SK-N-MC (cell line): ENCODE measurements at regions not wholly inside any gene's neighbourhood (a gene's known extent, or its start where the extent isn't known, plus 50 kb on each side); places are given as distances from the start of the nearest gene placed in this dataset.
"Not testable (repeated sequence)": the region's sequence is repeated elsewhere in the genome, so short reads cannot be mapped to it uniquely, and the experiment has no call there.

Experiments used
- DNase-seq: peaks from one replicate; pipeline ENCODE4 v3.0.0-alpha.2; 2011; ENCODE audit warnings: low read depth, low spot score
- H3K27ac ChIP-seq: fragments of 200-600 bp; sonication (generic); 2 replicates; pipeline ENCODE4 v1.5.1; 2016; ENCODE audit warnings: mixed run types
- H3K36me3 ChIP-seq: fragments of 200-600 bp; sonication (generic); 2 replicates; pipeline ENCODE4 v1.6.1; 2017; ENCODE audit warnings: antibody characterized with exemption, low read length, mixed read lengths; ENCODE audit not compliant: insufficient read depth
- H3K4me3 ChIP-seq: fragments of 200-600 bp; sonication (generic); 2 replicates; pipeline ENCODE4 v1.5.1; 2016
- H3K9ac ChIP-seq: fragments of 200-600 bp; sonication (generic); 2 replicates; pipeline ENCODE4 v1.8.0; 2017; ENCODE audit warnings: mixed run types, mixed read lengths; ENCODE audit not compliant: insufficient read length
- H3K9me3 ChIP-seq: fragments of 200-600 bp; sonication (generic); 2 replicates; pipeline ENCODE4 v1.6.1; 2017; ENCODE audit warnings: low read depth, mild to moderate bottlenecking, antibody characterized with exemption, low read length, moderate library complexity, mixed read lengths
- EZH2 ChIP-seq: fragments of 200-600 bp; sonication (generic); IDR thresholded peaks from one replicate; pipeline ENCODE4 v1.6.1; 2017; ENCODE audit warnings: antibody characterized with exemption
- FOXP2 ChIP-seq: optimal IDR thresholded peaks from 2 replicates; pipeline ENCODE3; 2011; ENCODE audit warnings: mild to moderate bottlenecking, moderate library complexity; ENCODE audit not compliant: insufficient read depth; ENCODE audit errors: extremely low read length, control extremely low read depth
- POLR2AphosphoS5 ChIP-seq: IDR thresholded peaks from 2 replicates; pipeline ENCODE4 v1.6.1; 2012; ENCODE audit warnings: mild to moderate bottlenecking, low read depth, low read length, borderline replicate concordance

- Histone ChIP-seq H3K4me3 (no peak overlapping the region), H3K36me3 (no peaks in the 10 kb centered on the region), H3K9me3 (no peaks in the 10 kb centered on the region), H3K27ac (no peak overlapping the region), H3K9ac (no peak overlapping the region)
- DNase-seq = no peak
- TF ChIP-seq FOXP2 = no peak
- no peak for TF ChIP-seq EZH2
- TF ChIP-seq POLR2AphosphoS5 = no peak
Observed at GRCh38 chr10:58063861-58064480, 203.7 kb downstream of the IPMK start.

GRCh38 chr10:58058683-58059082 is 209.0 kb downstream of the IPMK start:
- H3K9me3 ChIP-seq, DNase-seq, H3K36me3 ChIP-seq, H3K9ac ChIP-seq, H3K4me3 ChIP-seq, H3K27ac ChIP-seq: not testable (repeated sequence)

GRCh38 chr10:58054881-58055280 is 212.8 kb downstream of the IPMK start:
- Histone ChIP-seq H3K4me3 (no peak overlapping the region), H3K36me3 (no peaks in the 10 kb centered on the region)

GRCh38 chr10:58052772-58053171 is 214.9 kb downstream of the IPMK start:
- H3K36me3 ChIP-seq = no peaks in the 10 kb centered on the region
- TF ChIP-seq FOXP2 = no peak
- no peak for TF ChIP-seq EZH2
- TF ChIP-seq POLR2AphosphoS5 = no peak
- H3K9ac ChIP-seq = no peak overlapping the region
- H3K27ac ChIP-seq = no peak overlapping the region
- no peak for DNase-seq
- no peaks in the 10 kb centered on the region for H3K9me3 ChIP-seq
- H3K4me3 ChIP-seq = no peak overlapping the region

More at GRCh38 chr10:58054881-58055280, 212.8 kb downstream of the IPMK start:
- no peak for TF ChIP-seq EZH2
- TF ChIP-seq FOXP2 = no peak
- TF ChIP-seq POLR2AphosphoS5 = no peak
- no peak overlapping the region for H3K9ac ChIP-seq
- H3K9me3 ChIP-seq = no peaks in the 10 kb centered on the region
- DNase-seq = no peak
- no peak overlapping the region for H3K27ac ChIP-seq

DNA sequence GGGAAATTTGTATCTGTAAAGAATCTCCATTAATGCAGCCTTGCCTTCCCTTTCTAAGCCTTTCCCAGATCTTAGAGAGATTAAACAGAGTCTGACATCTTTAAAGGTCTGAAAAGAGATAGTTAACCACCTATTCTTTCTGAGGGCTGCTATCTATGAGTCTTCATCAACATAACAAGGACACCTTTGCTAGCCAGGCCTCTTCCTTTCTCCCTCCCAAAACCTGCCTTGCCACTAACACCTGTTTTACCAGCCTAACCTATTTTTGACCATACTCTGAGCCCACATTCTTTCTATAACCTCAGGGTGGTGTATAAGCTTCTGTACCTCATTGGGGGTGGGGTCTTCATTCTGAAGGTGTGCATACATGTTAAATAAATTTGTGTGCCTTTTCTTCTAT is 217.1 kb downstream of the IPMK start:
- no peak overlapping the region for H3K4me3 ChIP-seq
- DNase-seq = no peak
- H3K9ac ChIP-seq = no peak overlapping the region
- H3K9me3 ChIP-seq = no peaks in the 10 kb centered on the region
- no peak overlapping the region for H3K27ac ChIP-seq
- no peaks in the 10 kb centered on the region for H3K36me3 ChIP-seq
- no peak for TF ChIP-seq FOXP2
- TF ChIP-seq EZH2 = no peak
- no peak for TF ChIP-seq POLR2AphosphoS5

GRCh38 chr10:58048936-58049335 is 218.8 kb downstream of the IPMK start:
- no peak for DNase-seq
- Histone ChIP-seq H3K4me3 (no peak overlapping the region), H3K27ac (no peak overlapping the region), H3K9ac (no peak overlapping the region), H3K9me3 (no peaks in the 10 kb centered on the region), H3K36me3 (no peaks in the 10 kb centered on the region)
- TF ChIP-seq POLR2AphosphoS5 (no peak), FOXP2 (no peak), EZH2 (no peak)

DNA sequence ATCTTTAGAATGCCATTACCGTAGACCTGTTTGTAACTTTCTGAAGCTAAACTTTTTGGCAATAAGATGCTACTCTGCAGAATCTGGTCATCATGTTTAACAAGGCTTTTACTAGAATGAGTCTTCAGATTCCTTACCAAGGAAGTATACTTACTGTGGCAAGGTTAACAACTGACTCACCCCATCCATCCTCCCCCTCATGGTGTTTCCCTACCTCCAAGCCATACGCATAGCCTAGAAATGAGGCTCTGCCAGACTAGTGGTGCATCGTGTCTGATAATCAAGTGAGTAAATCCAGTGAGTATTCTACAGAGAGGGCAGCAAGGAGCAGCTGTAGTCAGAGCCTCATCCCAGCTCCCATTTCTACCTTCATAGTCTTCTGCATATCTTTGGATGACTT is 223.6 kb downstream of the IPMK start:
- no peaks in the 10 kb centered on the region for H3K9me3 ChIP-seq
- no peak for DNase-seq
- no peak overlapping the region for H3K4me3 ChIP-seq
- no peak overlapping the region for H3K9ac ChIP-seq
- H3K36me3 ChIP-seq = no peaks in the 10 kb centered on the region
- TF ChIP-seq POLR2AphosphoS5 = no peak
- no peak for TF ChIP-seq FOXP2
- TF ChIP-seq EZH2 = no peak
- H3K27ac ChIP-seq = no peak overlapping the region

- no peaks in the 10 kb centered on the region for H3K36me3 ChIP-seq
- no peaks in the 10 kb centered on the region for H3K9me3 ChIP-seq
- H3K9ac ChIP-seq = no peak overlapping the region
- H3K4me3 ChIP-seq = no peak overlapping the region
- TF ChIP-seq POLR2AphosphoS5 (no peak), FOXP2 (no peak), EZH2 (no peak)
- DNase-seq = no peak
- H3K27ac ChIP-seq = no peak overlapping the region
Observed at GRCh38 chr10:58041901-58042300, 225.8 kb downstream of the IPMK start.

GRCh38 chr10:58030208-58030607 is 237.5 kb downstream of the IPMK start:
- TF ChIP-seq EZH2 (no peak), FOXP2 (no peak), POLR2AphosphoS5 (no peak)
- Histone ChIP-seq H3K9ac (no peak overlapping the region), H3K4me3 (no peak overlapping the region), H3K27ac (no peak overlapping the region), H3K36me3 (no peaks in the 10 kb centered on the region), H3K9me3 (no peaks in the 10 kb centered on the region)
- no peak for DNase-seq
